Brain pericyte (primary cell): ENCODE measurements at regions not wholly inside any gene's neighbourhood (a gene's known extent, or its start where the extent isn't known, plus 50 kb on each side); places are given as distances from the start of the nearest gene placed in this dataset.
A peak's percentile ranks its signal among the peaks of the same experiment; 100 is the strongest.

Experiments used
- DNase-seq: peaks from one replicate; pipeline ENCODE4 v3.0.0-alpha.2; 2012; ENCODE audit warnings: low read depth, low spot score

DNA sequence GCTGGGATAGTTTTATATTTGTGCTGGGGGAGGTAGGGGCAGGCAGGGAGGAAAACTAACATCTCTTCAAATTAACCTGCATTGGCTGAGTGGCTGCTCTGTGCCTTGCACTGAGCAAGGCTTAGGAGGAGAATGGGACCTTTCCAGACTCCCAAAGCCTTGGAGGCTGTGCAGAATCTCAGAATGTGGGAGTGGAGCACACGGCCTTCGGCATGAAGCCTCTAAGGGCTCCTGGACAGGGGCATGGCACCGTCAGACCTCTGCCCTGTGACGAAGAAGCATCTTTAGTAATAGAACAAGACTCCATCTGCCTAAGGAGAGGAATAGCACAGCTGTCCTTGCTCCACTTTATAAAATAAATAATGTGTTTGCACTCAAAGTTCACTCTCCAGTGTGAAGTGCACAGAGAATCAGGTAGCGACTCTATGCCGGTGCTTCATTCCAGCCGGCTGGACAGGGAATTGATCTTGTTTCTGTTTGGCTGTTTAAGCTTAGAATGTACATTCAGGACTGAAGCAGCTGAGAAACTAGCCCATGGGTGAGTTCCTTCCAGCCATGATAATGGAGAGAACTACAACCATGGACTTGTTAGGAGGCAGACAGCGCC lies 228.5 kb upstream of the ADAMTS9 start:
- DNase-seq: no peak

DNA sequence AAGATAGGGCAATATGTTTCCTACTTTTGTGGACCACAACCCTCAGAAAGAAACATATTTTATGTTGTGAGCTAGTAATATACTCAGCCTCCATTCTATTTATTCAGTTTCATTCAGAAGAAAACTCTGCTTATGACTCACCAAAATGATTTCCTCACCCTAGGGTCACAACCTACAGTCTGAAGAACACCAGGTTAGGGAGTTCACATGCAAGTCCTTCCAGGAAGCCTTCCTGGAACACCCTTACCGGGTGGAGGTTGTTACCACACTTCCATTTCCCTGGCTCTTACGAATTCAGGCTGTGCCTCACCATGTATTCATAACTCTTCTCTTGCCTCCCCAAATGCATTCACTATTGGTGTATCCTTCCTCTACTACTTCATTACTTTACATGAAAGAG lies 228.0 kb upstream of the ADAMTS9 start:
- DNase-seq: peak; percentile 10

DNA sequence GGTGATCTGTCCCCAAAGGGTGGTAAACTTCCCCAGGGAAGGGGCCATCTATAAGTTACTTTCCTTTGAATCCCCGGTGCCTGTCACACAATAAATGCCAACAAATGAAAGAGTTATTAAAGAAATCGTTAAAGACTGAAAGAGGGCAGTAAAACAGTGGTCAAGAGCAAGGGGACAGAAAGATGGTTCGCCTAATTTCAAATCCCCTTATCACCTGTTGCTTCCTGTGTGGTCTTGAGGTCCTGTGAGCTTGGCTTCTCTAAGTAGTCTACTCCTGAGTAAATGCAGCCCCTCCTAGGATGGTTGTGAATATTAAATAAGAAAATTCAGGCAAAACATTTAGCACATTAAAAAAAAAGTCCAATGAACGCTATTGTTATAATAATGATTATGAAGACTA lies 225.7 kb upstream of the ADAMTS9 start:
- no peak for DNase-seq

DNA sequence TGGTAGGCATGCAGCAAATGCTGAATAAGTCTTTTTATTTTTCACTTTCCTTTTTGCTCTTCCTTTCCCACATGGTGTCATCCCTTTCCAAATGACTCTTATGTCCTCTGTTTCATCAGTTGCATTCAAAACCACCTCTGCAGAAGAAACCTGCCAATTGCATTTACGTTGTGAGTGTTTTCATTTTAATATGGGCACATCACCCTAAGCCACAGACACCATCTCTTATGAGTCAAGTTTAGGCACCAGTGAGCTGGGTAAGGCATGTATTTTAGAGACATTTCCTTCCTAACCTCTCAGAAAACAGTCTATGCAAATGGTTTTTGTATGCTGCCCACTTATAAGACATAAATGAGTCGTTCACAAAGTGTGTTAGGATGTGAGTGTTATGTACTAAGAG lies 223.3 kb upstream of the ADAMTS9 start:
- DNase-seq: no peak

DNA sequence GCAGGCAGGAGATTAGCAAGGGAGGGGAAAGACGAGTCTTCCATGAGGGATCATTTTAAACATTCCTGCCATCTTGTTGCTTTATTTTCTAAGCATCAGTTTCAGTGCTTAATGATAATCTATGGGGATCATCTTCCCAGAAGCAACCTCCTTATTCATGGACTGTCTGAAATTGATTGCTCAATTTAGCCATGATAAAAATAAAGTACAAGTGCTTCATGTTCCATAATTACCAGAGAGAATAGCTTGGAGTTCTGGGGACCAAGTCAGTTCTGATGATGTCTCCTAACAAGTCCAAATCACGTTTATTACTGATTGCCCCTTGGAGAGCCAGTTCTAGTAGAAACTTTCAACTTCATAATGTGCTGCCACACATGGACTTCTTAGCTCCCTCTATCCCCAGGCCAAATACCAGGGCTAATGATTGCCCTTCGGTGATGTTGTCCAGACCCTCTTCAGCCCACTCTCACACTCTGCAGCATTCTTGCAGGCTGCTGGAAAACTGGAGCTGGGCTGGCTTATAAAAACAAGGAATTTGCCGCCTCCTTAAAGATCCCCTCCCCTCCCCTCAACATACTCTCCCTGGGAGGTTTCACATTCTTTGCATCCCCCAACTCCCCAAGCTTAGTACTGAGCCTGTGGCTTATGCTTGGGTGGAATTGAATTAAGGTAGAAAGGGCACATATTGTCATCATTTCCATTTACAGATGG lies 222.1 kb upstream of the ADAMTS9 start:
- DNase-seq: no peak

DNA sequence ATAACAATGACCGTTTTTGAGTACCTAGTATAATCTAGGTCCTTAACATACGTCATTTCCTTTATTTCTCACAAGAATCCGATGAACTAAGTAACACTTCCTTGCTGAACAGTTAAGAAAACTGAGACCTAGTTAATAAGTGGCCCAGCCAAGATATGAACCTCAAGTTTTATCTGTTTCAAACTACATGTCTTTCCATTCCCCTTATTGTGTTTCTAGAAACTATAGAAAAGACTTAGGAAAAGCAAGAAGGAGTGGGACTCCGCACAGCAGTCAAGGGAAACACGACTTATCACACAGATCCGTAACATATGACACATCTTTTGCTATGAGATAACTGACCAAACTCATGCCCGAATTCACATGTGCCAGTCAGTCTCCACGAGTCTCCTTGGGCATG lies 221.2 kb upstream of the ADAMTS9 start:
- no peak for DNase-seq

DNA sequence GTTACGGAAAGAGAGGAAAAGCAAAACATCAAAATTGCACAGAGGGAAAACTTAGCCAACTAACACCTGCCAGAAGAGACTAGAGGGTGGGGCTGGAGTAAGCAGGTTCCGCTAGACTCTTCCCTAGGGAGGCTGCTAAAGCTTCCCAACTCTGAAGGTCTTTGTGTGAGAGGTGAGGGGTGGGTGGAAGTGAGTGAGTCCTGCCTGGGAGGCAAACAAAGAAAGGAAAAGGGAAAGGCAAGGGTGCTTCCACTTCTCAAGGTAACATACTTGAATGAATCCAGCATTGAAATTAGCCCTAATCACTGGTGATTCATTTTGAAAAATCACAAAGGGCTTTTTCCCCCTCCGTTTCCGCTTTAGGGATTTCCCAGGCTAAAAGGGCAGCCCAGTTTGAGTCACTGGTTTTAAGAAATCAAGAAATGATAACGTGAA lies 220.5 kb upstream of the ADAMTS9 start:
- no peak for DNase-seq

DNA sequence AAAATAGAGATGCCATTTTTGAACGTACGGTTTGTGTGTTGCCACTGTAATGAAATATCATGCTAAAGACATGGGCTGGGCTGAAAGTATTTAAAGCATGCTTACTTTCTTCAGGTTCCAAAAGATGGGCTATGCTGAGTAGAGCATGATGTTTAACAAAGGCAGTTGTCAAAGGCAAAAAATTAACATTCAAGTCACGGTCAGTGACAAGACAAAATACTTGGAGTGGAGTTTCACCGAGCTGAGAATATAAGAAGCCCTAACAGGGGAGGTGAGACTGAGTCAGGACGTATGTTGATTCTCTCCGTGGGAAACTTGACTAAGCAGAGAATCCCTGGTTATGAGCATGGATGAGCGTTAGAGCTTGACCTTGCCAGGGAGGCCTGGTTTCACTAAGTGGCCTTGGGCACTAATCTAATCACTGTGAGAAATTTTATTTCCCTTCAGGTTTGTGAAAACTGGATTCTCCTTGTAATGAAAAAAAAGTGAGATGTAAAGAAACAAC lies 218.2 kb upstream of the ADAMTS9 start:
- no peak for DNase-seq

DNA sequence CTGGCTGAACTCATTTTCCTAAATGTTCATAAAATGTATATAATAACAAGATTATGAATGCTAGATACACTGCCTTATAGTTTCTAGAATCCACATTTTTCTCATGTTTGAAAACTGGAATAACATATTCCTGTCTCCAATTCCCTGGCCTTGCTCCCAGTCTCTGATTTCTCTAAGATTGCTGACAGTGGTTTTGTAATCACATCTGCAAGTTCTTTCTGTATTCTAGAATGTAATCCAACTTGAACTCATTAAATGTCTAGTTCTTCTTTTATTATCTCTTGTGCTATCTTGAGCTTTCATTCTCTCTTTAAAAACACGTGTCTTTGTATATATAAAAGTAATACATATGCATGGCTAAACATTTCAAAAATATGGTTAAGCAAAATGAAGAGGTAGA lies 215.2 kb upstream of the ADAMTS9 start:
- no peak for DNase-seq

DNA sequence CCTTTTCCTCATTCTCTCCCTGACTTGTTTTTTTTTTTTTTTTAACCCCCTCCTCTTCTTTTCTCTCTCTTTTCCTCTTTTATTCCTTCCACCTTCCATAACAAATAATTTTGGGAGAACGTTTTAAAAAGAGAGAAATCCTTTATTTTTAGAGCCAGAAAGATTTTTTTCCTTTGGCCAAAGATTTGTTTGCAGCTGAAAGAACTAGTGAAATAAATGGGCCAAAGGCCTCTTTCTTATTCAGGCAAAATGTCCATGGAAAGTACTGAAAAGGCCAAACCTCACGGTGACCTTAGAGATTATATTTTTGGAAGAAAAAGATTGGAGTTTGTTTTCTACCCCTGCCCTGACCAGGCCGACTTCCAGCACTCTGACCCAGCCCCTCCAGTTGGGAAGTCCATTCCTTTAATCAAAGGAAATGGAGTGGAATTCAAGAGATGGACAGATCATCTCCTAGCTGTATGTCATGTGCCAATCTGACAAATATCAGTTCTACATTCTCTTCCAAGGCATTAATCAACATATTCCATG lies 214.3 kb upstream of the ADAMTS9 start:
- DNase-seq: no peak

DNA sequence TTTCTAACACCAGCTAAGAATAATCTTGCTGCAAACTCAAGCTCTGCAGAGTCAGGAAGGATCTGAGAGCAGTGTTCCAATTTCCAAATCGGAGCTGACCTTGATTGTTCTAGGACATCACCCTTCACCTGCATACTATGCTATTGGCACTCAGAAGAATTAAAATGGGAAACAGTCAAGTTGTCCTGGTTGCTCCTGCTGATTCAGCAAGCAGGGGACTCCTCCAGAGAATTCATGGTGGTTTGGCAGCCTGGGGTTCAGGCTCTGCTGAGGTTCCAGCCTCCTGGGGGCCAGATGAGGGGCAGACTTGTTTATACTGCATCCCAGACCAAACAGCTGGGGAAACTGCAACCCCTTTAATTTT lies 213.7 kb upstream of the ADAMTS9 start:
- DNase-seq: no peak

DNA sequence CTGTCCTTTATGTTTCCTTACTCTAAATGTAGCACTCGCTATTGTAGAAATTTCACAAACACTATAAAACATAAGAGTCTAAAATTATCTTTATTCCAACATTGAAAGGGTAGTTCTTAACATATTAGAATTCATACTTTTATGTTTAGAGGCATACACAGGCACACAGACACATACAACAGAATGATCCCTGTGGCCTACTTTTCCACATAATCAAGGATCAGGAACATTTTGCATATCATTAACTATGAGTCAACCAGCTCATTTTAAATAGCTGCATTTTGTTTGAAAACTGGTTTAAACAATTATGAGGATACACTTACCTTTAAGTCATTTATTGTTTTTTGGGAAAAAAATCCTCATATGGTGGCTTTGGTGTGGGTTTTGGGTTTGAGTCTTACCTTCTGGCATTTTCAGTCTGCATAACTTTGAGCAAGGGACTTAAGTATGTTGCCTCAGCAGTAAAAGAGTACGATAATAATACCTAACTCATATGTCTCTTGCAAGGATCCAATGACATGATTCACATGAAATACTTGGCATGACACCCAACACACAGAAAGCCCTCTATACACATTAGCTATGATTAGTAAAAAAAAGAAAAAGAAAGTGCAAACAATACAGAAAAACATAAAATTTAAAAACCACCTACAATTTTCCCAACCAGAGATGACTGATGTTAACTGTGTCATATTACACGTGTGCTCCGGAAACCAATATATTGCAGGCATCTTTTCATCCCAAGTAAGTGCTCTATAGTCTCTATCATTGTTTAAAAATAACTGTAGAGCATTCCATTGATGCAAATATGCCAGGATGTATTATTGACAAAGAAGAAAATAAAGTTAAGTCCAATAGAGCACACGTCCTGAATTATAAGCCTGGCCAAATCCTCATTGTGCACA lies 213.1 kb upstream of the ADAMTS9 start:
- DNase-seq: no peak

DNA sequence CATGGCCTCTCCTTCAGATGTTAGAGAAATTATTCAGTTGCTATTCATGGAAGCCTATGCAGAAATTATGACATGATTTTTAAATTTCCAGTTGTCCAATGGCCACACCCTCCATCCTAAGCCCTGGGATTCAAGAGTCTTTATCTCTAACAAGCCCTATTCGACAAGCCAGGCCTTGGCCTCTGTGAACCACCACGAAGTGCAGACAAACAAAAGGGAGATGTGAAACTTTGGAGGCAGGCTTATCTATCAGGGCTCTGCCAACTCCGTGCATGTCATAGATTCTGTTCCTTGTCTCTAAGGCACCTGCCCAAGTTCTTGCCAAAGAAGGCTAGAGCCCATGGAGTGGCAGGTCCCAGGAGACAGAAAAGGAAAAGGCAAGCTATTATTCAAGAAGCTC lies 212.4 kb upstream of the ADAMTS9 start:
- DNase-seq: no peak

DNA sequence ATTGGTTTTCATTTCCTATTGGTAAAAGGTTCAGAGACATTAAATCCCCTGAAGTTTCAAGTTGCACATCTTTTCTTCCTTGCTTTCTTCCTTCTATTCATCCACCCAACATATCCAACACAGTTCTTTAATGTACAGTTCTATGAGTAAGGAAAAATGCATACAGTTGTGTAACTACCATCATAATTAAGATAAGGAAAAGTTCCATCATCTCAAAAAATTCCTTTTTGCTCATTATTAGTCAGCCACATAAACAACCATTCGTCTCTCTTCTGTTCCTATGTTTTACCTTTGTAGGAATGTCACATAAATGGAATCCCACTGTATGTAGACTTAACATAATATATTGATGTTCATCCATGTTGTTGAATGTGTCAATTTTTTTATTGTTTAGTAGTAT lies 211.1 kb upstream of the ADAMTS9 start:
- no peak for DNase-seq

DNA sequence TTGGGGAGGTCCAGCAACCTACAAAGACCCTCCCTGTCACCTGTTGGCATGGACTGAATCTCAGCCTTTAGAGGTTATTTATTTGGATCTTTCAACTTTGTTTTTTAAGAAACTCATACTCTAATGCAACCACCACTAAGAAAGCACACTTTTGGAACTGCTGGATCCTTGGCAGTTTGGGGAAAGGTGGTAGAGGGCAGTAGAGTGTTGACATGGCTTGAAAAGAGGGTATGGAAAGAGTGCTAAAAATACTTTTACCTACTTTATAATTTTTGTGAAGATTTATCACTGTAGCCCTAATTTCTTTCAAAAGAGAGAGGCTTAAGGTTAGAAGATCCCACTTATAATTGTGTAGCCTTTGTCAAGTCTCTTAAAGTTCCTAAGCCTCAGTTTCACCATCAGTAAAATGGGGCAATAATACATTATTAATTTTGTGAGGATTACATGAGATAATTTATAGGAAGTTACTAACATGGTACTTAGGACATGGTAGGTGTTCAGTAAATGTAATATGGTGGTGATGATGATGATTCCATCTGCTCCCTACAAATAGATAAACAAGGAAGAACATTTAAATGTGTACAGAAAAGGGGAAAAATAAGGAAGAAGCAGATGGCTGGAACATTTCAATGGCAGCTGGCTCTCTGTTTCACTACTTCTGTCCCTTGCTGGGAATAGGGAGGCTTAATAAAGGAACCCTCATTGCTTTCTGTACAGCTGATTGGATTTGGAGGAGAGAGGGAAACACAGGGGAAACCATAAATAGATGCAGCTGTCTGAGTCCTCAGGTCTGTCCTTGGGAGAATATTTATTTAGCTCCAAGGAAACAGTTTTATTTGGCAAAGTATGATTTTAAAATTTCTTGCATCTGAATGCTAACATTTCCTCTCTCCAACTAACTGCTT lies 208.4 kb upstream of the ADAMTS9 start:
- DNase-seq: no peak

DNA sequence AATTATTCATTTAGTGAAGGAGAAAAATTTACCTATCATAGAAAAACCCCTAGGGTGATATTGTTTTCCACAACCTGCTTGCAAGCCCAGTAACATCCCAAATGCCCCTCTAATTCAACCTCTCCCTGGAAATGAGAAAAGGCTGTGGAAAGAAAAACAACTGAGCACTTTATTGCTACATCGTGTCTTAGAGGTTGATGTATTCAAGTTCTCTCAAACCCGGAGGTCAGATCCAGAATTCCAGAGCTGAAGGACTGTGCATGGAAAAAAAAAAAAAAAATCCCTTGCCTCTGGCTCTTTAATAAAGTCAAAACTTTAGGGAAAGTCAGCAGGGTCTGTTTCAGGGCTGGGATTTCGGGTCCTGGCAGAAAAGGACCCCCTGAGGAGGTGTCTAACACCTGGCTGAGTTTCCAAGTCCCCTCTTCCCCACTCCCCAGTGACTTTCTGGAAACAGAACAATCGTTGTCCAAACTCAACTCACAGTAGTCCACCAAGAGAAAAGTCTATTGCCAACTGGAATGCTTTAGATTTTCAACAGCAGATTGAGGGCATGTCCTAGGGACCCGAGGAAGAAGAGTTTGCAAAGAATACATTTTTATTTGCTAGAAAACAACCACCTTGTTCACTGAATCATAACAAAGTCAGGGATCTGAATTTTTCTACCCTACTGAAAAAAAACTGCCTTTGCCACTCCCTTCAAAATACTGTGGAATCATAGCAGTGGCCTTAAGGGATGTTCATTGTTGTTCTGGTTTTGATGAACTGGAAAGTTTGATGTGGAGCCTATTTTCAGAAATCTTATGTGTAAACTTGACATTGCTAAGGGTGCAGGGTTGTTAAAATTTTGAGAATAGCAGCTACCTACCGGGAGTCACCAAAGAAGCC lies 207.5 kb upstream of the ADAMTS9 start:
- DNase-seq: no peak

DNA sequence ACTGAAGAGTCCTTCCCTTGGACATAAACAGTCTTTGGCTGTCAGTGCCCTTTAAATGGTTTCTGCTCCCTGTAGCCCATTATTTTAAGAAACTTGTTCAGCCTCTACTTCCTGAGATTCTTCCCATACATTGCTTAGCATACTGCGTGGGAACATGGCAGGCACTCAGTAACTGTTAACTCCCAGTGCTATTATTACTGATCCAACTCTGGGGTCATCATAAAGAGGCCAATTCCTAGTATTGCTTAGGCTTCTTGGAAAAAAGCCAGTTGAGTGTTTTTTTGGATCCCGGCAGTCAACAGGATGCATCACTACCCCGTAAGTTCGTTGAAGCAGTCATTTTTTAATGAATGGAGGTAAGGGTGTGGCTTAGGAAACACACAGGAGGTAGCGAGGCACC lies 206.2 kb upstream of the ADAMTS9 start:
- no peak for DNase-seq

DNA sequence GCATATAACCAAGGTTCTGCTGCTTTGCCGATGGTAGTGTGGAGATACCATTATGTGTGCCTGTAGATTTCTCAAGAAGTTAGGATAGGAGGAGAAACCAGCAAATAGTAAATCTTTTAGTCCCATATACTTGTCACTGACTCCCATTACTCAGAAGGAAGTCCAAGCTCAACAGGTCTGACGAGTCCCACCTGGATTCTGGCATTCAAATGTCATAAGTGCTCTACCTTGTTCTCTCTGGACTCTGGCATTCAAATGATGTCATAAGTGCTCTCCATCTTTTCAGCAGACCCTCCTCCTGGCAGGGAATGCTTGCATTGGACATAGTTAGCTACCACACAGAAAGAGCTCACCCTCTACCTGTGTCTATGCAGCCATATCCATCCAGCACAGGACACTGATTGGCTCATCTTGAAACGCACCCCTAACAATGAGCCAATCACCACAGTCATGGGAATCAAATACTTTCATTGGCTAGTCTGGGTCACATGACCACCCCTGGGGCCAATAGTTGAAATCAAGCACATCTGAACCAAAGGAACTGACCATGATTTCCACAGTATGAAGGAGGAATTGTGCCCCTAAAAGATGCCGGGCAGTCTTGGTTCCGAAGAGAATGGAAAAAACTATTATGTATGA lies 205.0 kb upstream of the ADAMTS9 start:
- DNase-seq: no peak

DNA sequence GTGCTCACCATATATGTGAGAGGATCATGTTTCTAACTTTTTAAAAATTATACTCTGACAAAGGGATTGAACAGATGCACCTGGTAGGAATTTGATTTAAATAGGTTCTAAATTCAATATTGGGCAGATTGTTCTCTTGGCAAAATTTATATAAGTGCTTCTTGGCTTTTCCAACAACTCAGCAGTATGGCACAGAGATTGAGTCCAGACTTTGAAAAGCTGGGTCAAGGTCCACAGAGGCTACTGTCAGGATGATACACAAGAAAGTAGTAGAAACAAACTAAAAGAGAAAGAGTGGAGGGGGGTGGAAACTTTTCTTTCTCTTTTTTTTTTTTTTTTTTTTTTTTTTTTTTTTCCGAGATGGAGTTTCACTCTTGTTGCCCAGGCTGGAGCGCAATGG lies 203.2 kb upstream of the ADAMTS9 start:
- DNase-seq: no peak

DNA sequence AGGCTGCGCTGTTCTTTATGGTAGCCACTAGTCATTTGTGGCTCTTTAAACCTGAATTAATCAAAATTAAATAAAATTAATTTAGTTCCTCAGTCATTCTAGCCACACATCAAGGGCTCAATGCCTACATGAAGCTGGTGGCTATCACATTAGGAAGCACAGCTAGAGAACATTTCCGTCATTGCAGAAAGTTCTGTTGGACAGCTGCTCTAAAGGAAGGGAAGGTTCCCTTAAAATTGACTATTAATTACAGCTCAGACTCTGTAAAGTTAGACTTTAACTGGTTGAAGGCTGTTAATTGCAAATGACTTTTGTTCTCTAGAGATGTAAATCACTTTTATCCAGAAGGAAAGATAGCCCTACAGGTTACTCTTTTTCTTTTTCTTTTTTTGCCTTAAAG lies 202.7 kb upstream of the ADAMTS9 start:
- DNase-seq: no peak
